ENCODE measurements at regions not wholly inside any gene's neighbourhood (a gene's known extent, or its start where the extent isn't known, plus 50 kb on each side); places are given as distances from the start of the nearest gene placed in this dataset.

DNA sequence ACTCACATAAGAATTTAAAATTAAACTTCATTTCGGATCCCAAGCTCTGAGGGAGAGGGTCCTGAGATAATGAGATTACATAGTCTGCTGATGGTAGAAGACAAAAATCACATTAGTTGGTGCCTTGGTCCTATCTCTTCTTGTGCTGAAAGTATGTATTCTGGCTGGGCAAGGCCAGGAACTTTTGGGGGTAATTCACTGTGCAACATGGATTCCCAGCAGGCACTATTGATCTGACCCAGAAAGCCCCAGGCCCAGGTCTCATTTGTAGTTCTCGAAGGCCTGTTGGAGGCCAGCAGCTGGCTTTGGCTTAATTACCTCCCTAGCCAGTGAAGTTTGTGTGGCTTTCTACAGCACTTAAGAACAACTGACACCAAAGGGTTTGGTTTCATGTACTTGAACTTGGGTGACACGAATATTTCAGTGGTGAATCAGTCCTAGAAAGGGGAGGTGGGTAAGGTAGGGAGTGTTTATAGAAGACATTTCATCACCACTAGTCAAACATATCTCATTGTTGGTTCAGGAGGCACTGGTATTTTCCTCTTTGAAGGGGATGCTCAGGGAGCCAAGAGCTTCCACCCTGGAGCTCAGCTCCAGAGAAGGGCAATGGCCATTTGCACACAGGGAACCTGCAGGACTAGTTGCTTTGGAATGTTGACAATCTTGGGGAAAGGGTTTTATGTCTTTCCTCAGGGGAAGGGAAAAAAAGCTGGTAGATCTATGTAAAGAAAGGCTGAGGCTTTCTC is 217.8 kb downstream of the OSR1 start (continued):
- TF ChIP-seq IKZF5 (CRISPR knock-in tag; IDR thresholded peaks at IDR 0.05) (peak; percentile 66; the same call in 1 of the 2 replicates), MXD1 (CRISPR knock-in tag; IDR thresholded peaks at IDR 0.05) (no peak), RFX5 (IDR thresholded peaks at IDR 0.05; ENCODE audit: low read depth, low read length) (no peak), MAFF (IDR thresholded peaks at IDR 0.05; ENCODE audit: low read depth, low read length) (no peak), ELF4 (CRISPR knock-in tag; IDR thresholded peaks at IDR 0.05; ENCODE audit: borderline replicate concordance) (no peak), MLLT10 (CRISPR knock-in tag; IDR thresholded peaks at IDR 0.05) (no peak), PPARG (CRISPR knock-in tag; conservative IDR thresholded peaks at IDR 0.05) (peak; percentile 31; the same call in 1 of the 2 replicates), ATF7 (IDR thresholded peaks at IDR 0.05) (peak; percentile 62), ATF7 (CRISPR knock-in tag; IDR thresholded peaks at IDR 0.05) (no peak; the same call in 1 of the 2 replicates), CCAR2 (optimal IDR thresholded peaks at IDR 0.05; ENCODE audit: low read depth, low read length) (no peak), ZNF776 (CRISPR knock-in tag; IDR thresholded peaks at IDR 0.05) (no peak), HNF4A (CRISPR knock-in tag; IDR thresholded peaks at IDR 0.05) (peak; percentile 51), NFATC3 (CRISPR knock-in tag; IDR thresholded peaks at IDR 0.05) (no peak), ZNF333 (CRISPR knock-in tag; IDR thresholded peaks at IDR 0.05; ENCODE audit: borderline replicate concordance) (no peak), ZNF674 (CRISPR knock-in tag; IDR thresholded peaks at IDR 0.05; ENCODE audit: low read depth) (no peak)
- TF ChIP-seq, protein P1, sequence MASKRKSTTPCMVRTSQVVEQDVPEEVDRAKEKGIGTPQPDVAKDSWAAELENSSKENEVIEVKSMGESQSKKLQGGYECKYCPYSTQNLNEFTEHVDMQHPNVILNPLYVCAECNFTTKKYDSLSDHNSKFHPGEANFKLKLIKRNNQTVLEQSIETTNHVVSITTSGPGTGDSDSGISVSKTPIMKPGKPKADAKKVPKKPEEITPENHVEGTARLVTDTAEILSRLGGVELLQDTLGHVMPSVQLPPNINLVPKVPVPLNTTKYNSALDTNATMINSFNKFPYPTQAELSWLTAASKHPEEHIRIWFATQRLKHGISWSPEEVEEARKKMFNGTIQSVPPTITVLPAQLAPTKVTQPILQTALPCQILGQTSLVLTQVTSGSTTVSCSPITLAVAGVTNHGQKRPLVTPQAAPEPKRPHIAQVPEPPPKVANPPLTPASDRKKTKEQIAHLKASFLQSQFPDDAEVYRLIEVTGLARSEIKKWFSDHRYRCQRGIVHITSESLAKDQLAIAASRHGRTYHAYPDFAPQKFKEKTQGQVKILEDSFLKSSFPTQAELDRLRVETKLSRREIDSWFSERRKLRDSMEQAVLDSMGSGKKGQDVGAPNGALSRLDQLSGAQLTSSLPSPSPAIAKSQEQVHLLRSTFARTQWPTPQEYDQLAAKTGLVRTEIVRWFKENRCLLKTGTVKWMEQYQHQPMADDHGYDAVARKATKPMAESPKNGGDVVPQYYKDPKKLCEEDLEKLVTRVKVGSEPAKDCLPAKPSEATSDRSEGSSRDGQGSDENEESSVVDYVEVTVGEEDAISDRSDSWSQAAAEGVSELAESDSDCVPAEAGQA (IDR thresholded peaks at IDR 0.05; ENCODE audit: low read depth), result no peak
- TF ChIP-seq, protein P1 (CRISPR knock-in tag; IDR thresholded peaks at IDR 0.05; ENCODE audit: borderline replicate concordance), result no peak
- TF ChIP-seq, protein P2, sequence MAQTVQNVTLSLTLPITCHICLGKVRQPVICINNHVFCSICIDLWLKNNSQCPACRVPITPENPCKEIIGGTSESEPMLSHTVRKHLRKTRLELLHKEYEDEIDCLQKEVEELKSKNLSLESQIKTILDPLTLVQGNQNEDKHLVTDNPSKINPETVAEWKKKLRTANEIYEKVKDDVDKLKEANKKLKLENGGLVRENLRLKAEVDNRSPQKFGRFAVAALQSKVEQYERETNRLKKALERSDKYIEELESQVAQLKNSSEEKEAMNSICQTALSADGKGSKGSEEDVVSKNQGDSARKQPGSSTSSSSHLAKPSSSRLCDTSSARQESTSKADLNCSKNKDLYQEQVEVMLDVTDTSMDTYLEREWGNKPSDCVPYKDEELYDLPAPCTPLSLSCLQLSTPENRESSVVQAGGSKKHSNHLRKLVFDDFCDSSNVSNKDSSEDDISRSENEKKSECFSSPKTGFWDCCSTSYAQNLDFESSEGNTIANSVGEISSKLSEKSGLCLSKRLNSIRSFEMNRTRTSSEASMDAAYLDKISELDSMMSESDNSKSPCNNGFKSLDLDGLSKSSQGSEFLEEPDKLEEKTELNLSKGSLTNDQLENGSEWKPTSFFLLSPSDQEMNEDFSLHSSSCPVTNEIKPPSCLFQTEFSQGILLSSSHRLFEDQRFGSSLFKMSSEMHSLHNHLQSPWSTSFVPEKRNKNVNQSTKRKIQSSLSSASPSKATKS (CRISPR knock-in tag; IDR thresholded peaks at IDR 0.05), result no peak
